Keratinocyte (primary cell): ENCODE measurements at regions not wholly inside any gene's neighbourhood (a gene's known extent, or its start where the extent isn't known, plus 50 kb on each side); places are given as distances from the start of the nearest gene placed in this dataset.

Experiments used
- DNase-seq: peaks from one replicate; pipeline ENCODE4 v3.0.0-alpha.2; 2011; ENCODE audit warnings: low read depth, missing footprints, low spot score
- FAIRE-seq: peaks from 2 replicates; lab custom pipeline; 2011; peaks lifted over from hg19 to GRCh38; lab: Jason Lieb, UNC
- H2AFZ ChIP-seq: 2 replicates; pipeline ENCODE4 v1.6.0; 2012; ENCODE audit warnings: low read length, control low read depth, inconsistent platforms; ENCODE audit not compliant: control insufficient read depth
- H3K27ac ChIP-seq: 2 replicates; pipeline ENCODE4 v1.5.1; 2011; ENCODE audit warnings: low read length; ENCODE audit not compliant: control insufficient read depth, insufficient read depth
- H3K27me3 ChIP-seq: 3 replicates; pipeline ENCODE4 v1.6.0; 2011; ENCODE audit warnings: low read length; ENCODE audit not compliant: control insufficient read depth, insufficient read depth; ENCODE audit errors: extremely low read depth
- H3K36me3 ChIP-seq, 2 experiments: 2 replicates in 1 of 2; 3 replicates in 1 of 2; pipeline ENCODE4 v1.5.1; 2011; ENCODE audit warnings: low read length in 2 of 2, mild to moderate bottlenecking in 1 of 2; ENCODE audit not compliant: control insufficient read depth in 2 of 2, insufficient read depth in 2 of 2; ENCODE audit errors: extremely low read depth in 1 of 2
- H3K4me1 ChIP-seq: 3 replicates; pipeline ENCODE4 v1.5.1; 2011; ENCODE audit warnings: low read length; ENCODE audit not compliant: control insufficient read depth, insufficient read depth; ENCODE audit errors: extremely low read depth
- H3K4me2 ChIP-seq: 3 replicates; pipeline ENCODE4 v1.6.0; 2011; ENCODE audit warnings: low read depth, low read length; ENCODE audit not compliant: control insufficient read depth, insufficient read depth; ENCODE audit errors: extremely low read depth
- H3K4me3 ChIP-seq, 3 experiments: fragments of 200-600 bp in 1 of 3; sonication (generic) in 1 of 3; 2 replicates in 2 of 3; 3 replicates in 1 of 3; pipeline ENCODE4 v1.5.1; 2011 to 2016; ENCODE audit warnings: low read length in 3 of 3, mild to moderate bottlenecking in 3 of 3, control low read depth in 2 of 3, inconsistent platforms in 1 of 3, low read depth in 1 of 3, mixed read lengths in 1 of 3, mixed run types in 1 of 3, moderate library complexity in 1 of 3; ENCODE audit not compliant: control insufficient read depth in 2 of 3, insufficient read depth in 2 of 3; ENCODE audit errors: extremely low read depth in 1 of 3
- H3K79me2 ChIP-seq: 2 replicates; pipeline ENCODE4 v1.6.0; 2012; ENCODE audit warnings: low read length; ENCODE audit not compliant: control insufficient read depth, insufficient read depth
- H3K9ac ChIP-seq: 3 replicates; pipeline ENCODE4 v1.6.0; 2011; ENCODE audit warnings: low read length; ENCODE audit not compliant: control insufficient read depth, insufficient read depth; ENCODE audit errors: extremely low read depth
- H3K9me1 ChIP-seq: 3 replicates; pipeline ENCODE4 v1.6.0; 2011; ENCODE audit warnings: low read length; ENCODE audit not compliant: control insufficient read depth, insufficient read depth; ENCODE audit errors: extremely low read depth
- H3K9me3 ChIP-seq: 2 replicates; pipeline ENCODE4 v1.5.1; 2012; ENCODE audit warnings: low read depth, low read length; ENCODE audit not compliant: control insufficient read depth
- H4K20me1 ChIP-seq: 3 replicates; pipeline ENCODE4 v1.6.0; 2011; ENCODE audit warnings: low read length; ENCODE audit not compliant: control insufficient read depth, insufficient read depth; ENCODE audit errors: extremely low read depth
- EZH2 ChIP-seq: IDR thresholded peaks from one replicate; pipeline ENCODE4 v1.6.1; 2012; ENCODE audit warnings: inconsistent platforms, mild to moderate bottlenecking, low read length, moderate library complexity
- dilution Hi-C: fragments of 300-500 bp; cut with MboI; formaldehyde crosslinking; loops from one replicate; pipeline ENCODE4 v1.7.0; 2020; ENCODE audit warnings: low sequenced_read_pairs; ENCODE audit not compliant: extremely low pct_ligation_motif_present
- TF ChIP-seq, protein P1 (sequence below), 3 experiments: IDR thresholded peaks in 1 of 3; conservative IDR thresholded peaks in 1 of 3; optimal IDR thresholded peaks in 1 of 3; 2 replicates in 2 of 3; 3 replicates in 1 of 3; pipeline versions ENCODE3 to v1.5.1; 2011; ENCODE audit warnings: low read length in 3 of 3, mild to moderate bottlenecking in 3 of 3, moderate library complexity in 2 of 3, control low read depth in 1 of 3, inconsistent platforms in 1 of 3; ENCODE audit not compliant: insufficient read depth in 2 of 3; ENCODE audit errors: extremely low read depth in 1 of 3

DNA sequence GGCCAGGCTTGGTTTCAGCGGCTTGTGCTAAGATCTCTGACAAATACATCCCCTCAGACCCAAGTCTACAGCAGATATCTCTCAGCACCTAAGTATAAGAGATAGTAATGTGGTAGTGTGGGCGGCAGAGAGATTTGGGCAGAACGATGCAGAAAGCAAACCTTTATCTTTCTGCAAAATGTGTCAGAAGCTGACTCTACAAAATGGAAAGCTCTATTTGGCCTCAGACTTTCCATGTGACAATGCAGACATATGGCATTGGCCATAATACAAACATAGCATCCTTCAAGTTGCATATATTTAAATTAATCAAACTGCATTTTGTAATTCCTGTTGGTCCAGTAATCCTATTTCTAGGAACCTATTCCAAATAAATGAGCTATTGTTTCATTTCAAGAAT, 102.5 kb upstream of the RAI14 start:
- FAIRE-seq (no peak), DNase-seq (no peak)
- no peak overlapping the region for H3K27ac ChIP-seq
- H2AFZ ChIP-seq: no peak overlapping the region
- H3K79me2 ChIP-seq: no peaks in the 10 kb centered on the region
- H3K4me2 ChIP-seq: no peak overlapping the region
- H4K20me1 ChIP-seq: no peaks in the 10 kb centered on the region
- H3K36me3 ChIP-seq: no peaks in the 10 kb centered on the region
- H3K9me1 ChIP-seq: no peaks in the 10 kb centered on the region
- no peak overlapping the region for H3K9ac ChIP-seq
- TF ChIP-seq EZH2: no peak
- TF ChIP-seq, protein P1, sequence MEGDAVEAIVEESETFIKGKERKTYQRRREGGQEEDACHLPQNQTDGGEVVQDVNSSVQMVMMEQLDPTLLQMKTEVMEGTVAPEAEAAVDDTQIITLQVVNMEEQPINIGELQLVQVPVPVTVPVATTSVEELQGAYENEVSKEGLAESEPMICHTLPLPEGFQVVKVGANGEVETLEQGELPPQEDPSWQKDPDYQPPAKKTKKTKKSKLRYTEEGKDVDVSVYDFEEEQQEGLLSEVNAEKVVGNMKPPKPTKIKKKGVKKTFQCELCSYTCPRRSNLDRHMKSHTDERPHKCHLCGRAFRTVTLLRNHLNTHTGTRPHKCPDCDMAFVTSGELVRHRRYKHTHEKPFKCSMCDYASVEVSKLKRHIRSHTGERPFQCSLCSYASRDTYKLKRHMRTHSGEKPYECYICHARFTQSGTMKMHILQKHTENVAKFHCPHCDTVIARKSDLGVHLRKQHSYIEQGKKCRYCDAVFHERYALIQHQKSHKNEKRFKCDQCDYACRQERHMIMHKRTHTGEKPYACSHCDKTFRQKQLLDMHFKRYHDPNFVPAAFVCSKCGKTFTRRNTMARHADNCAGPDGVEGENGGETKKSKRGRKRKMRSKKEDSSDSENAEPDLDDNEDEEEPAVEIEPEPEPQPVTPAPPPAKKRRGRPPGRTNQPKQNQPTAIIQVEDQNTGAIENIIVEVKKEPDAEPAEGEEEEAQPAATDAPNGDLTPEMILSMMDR (optimal IDR thresholded peaks at IDR 0.05 in 1 of 3, IDR thresholded peaks at IDR 0.05 in 1 of 3, conservative IDR thresholded peaks at IDR 0.05 in 1 of 3; ENCODE audit: extremely low read depth in 1 of 3, insufficient read depth in 2 of 3, low read length in 3 of 3): no peak
- H3K4me1 ChIP-seq: peaks cover 5% of the 10 kb centered on the region
- no peaks in the 10 kb centered on the region for H3K27me3 ChIP-seq
- dilution Hi-C loops: no loop called here
- H3K4me3 ChIP-seq: no peak overlapping the region
- no peaks in the 10 kb centered on the region for H3K9me3 ChIP-seq

DNA sequence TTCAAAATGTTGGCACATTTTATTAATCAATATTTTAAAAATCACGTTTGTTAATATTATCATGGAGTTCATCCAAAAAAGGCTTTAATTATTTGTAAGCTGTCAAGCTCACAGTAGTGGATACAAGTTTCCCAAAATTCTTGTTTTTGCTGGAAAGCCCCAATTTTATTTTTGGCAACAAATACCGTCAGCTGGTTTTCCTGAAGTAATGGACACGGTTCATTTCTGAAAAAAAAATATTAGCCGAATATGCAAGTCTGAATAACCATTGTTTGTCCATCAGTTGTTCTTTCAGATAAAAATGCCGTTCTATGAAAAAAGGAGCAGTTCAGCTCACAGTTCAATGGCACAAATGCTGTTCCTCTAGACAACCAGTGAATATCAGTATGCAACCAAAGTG, 101.5 kb upstream of the RAI14 start:
- Histone ChIP-seq H3K36me3 (no peaks in the 10 kb centered on the region), H3K27me3 (no peaks in the 10 kb centered on the region), H2AFZ (no peak overlapping the region), H3K4me1 (peaks cover 5% of the 10 kb centered on the region), H3K9me3 (no peaks in the 10 kb centered on the region), H3K27ac (no peak overlapping the region), H3K4me2 (no peak overlapping the region), H3K9ac (no peak overlapping the region), H4K20me1 (no peaks in the 10 kb centered on the region), H3K79me2 (no peaks in the 10 kb centered on the region), H3K4me3 (no peak overlapping the region), H3K9me1 (no peaks in the 10 kb centered on the region)
- no peak for TF ChIP-seq EZH2
- TF ChIP-seq, protein P1 (optimal IDR thresholded peaks at IDR 0.05 in 1 of 3, IDR thresholded peaks at IDR 0.05 in 1 of 3, conservative IDR thresholded peaks at IDR 0.05 in 1 of 3; ENCODE audit: extremely low read depth in 1 of 3, insufficient read depth in 2 of 3, low read length in 3 of 3): no peak
- DNase-seq (no peak), FAIRE-seq (no peak)
- dilution Hi-C loops: no loop called here
